Uterus (tissue), 2 donors: ENCODE measurements at regions not wholly inside any gene's neighbourhood (a gene's known extent, or its start where the extent isn't known, plus 50 kb on each side); places are given as distances from the start of the nearest gene placed in this dataset.

ENCODE experiments used
- CTCF ChIP-seq, 4 experiments: fragments of 200-600 bp in 2 of 4; fragments of 450-650 bp in 2 of 4; sonication (generic) in 2 of 4; IDR thresholded peaks; one replicate each; pipeline ENCODE4 v1.5.1; 2016 to 2019; ENCODE audit warnings: antibody characterized with exemption in 4 of 4, mild to moderate bottlenecking in 2 of 4, moderate library complexity in 1 of 4
- POLR2A ChIP-seq, 2 donors: fragments of 450-650 bp; IDR thresholded peaks; one replicate each; pipeline ENCODE4 v1.6.1; 2016; ENCODE audit warnings: antibody characterized with exemption in 2 of 2, mild to moderate bottlenecking in 1 of 2, moderate library complexity in 1 of 2

DNA sequence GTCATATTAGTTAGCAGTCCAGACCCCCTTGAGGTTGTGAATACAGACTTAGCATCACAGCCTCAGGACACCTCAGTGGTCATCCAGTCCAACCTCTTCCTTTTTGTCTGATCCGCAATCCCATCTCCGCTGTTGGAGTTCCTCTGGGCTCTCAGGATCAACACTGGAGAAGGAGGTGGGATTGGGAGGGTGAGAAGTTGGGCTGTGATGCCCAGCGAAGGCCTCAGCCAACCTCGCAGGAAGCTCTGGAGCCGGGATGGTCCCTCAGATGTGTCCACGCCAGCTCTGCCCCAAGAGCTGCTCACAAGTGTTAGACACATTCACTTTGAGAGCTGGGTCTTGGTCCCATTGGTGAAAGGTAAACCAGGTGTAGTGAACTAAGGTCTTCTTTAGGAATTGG, 74.9 kb upstream of the AFF3 start:
- TF ChIP-seq CTCF (IDR thresholded peaks at IDR 0.05), result no peak
- no peak for TF ChIP-seq POLR2A (IDR thresholded peaks at IDR 0.05)
